NCI-H748 (cell line): ENCODE measurements at regions not wholly inside any gene's neighbourhood (a gene's known extent, or its start where the extent isn't known, plus 50 kb on each side); places are given as distances from the start of the nearest gene placed in this dataset.

Experiments
- DNase-seq: peaks from one replicate; lab custom pipeline; 2025; ENCODE audit not compliant: unreplicated experiment; lab: John Stamatoyannopoulos, UW

DNA sequence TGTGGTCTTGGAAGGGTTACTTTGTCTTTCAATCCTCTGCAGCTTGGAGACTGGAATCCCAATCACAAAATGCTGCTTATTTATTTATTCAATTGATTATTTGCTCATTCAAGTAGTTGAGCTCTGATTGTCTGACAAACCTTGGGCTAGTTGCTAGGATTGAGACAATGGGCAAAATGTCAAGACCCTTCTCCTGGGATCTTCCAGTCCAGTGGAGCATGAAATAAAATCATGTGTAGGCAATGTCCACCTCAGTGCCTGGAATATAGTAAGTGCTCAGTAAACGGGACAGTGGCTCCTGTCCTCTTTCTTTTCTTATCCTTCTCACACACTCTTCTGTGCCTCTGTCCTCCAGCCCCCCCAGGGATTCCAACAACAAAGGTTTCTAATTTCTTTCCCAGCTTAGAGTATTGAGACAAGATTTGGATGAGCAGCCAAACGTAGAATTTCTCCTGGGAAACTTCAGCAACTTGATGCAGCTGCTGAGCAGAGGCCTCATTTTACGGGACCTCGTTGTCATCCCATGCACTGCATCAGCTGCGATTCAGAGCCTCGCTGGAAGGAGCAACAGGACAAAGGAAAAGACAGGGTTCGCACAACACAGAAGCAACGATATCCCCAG, 545.0 kb downstream of the SOX11 start:
- DNase-seq = no peak

DNA sequence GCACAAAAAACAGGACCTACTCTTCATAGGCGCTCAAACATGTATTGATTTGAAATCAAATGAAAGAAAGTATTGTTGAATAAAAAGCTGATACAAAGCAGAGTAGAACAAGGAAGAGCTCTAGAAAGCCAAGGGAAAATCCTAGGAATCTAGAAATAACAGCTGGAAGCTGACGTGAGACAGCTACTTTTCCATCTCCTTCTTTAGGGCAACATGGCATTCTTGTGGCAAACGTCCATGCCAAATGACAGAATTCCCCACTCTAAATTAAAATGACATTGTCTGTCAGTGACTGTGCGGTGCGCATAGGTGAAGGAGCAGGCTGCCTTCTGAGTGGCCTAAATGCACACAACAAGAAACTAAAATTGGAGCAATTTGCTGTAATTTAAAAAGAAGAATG, 557.4 kb downstream of the SOX11 start:
- DNase-seq = no peak

DNA sequence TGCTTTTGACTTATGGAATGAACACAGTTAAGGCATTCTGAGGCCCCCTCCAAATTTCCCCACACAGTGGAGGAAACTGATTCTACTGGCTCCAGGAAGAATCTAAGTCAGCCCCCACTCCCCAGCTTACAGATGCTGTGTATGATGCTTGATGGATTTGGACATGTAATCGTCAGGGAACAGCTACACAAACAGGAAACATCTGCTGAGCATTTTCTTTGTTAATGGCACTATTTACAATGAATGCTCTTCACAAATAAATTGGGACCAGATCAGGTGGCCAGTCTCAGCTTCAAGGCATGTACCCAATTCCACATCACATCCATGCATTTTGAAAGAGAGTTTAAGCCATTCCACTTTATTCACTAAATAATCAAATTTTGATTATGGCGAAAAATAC, 562.3 kb downstream of the SOX11 start:
- peak; percentile 93 for DNase-seq

DNA sequence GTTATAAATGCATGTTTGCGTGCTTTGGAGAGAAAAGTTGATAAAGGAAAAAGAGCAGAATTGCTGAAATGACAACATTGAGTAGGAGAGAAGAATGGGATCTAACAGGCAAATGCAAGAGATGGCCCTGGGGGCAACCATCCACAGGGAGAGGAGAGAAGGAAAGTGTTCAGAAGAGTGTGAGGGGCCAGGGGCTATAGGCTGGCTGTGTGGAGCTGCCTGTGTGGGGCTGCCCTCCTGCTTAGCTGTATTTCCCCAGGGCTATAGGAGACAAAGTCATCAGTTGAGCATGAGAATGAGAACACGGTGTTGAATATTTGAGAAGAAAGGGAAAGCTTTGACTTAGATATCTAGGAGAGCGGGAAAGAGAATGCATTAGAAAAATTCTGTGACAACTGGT, 572.0 kb downstream of the SOX11 start:
- DNase-seq = no peak

DNA sequence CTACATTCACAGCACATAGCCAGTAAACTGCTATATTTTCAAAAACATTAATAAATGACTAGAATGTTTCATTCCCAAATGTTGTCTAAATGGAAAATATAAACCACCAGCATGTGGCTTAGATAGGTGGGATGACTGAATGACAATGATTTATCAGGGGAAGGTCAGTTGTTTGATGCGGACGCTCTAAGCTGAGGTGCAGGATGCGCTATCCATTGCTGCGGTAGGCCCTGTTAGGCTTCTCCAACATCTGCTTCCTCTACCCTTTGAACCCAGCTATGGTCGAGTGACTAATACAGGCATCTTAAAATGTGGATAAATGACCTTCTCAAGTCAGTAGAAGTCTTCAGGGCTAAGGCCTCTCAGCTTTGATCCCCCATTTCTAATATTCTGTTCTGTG, 584.2 kb downstream of the CMPK2 start:
- no peak for DNase-seq

DNA sequence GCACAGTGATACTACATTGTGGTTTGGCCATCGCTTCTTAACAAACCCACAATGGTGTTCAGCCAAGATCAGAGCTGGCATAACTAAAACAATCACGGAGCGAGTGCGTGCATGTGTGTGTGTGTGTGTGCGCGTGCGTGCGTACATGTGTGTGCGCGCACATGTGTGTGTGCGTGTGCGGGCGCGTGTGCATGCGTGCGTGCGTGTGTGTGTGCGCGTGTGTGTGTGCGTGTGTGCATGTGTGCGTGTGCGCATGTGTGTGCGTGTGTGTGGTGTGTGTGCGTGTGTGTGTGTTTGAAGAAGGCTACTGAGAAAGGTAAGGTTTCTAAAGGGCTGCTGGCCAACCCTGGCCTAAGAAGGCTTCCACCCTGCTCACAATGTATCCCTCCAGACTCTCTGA, 582.4 kb downstream of the CMPK2 start:
- DNase-seq = no peak

DNA sequence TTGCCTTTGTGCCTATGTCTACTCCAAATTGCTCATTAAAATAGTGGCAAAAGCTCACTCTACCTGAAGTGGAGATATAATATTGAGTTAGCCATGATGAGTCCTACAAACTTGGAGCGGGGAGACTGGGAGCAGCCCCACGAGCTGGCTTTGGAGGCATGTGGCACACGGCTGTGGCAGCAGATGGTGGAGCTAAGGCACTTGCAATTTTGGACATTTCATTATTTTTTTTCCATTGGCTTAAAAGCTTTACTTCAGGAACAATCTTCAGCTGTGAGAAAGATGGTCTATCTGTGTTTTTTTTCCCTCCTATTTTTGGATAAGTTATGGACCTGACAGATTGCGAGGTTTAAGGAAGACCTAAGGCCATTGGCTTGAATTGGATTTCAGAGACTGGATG, 578.3 kb downstream of the CMPK2 start:
- DNase-seq = no peak

DNA sequence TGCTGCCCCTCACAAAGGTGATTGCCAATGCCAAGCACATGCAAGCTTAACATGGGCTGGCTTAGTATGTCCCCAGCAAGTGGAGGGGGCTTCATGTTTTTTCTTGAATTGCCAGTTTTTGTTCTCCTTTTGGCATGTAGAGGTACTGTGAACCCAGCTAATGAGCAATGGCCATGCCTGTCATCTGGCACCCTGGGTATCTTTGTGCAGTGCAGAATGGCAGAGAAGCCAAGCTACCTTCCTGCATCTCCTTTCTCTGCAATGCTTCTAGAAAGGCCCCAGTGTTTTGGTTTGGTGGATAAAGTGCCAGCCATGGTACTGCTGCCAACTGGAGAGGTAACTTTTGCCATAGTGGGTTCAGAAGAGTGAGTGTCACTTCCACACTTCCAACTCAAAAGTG, 576.9 kb downstream of the CMPK2 start:
- DNase-seq = no peak

DNA sequence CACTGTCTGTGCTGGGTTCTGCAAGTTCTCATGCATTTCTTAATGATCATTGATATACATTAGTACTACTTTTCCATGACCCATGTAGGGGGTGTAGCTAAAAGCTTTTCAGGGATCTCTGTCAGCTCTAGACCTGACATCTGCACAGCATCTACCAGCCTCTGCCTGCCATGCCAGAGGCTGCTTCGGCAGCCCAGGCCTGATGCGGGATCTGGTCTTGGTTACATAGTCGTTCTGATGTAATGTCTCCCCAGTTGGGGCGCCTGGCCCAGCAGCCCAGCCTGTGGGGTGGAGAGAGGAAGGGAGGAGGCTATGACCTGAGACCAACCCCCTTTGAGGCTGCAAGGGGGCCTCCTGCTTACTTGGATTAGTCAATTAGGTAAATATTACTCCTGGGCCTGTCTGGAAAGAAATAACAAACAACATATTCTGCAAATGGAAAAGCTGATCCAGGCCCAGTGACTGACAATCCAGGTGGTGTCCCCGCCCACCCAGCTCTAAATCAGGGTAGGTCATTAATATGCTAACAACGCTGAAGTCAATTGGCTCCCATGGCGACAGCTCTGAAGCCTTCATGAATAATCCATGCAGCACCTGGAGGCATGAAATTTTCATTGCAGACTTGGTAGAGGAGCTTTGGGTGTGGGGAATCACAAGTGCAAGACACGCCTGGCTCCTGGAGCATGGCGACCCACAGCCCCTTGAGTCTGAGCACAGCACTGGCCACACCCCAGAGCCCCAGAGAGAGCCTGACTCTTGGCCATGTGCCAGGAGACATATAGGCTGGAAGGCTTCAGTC, 575.3 kb downstream of the CMPK2 start:
- DNase-seq = peak; percentile 94

DNA sequence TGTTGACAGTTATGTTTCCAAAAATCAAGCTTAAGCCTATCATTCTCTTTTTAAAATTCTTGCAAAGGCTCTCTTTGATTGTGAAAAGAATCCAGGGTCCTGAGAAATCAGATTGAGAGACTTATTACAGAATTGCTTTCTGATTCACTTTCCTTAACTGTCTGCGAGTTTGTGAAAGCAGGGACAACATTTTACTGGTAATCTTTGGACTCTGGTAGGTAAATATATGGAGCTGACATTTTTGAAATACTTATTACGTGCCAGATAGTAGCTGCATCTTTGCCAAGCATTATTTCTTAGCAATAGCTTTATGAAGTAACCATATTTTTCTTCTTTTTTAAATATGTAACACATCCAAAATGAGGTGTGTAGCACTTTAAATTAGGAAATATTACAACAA, 570.9 kb downstream of the CMPK2 start:
- no peak for DNase-seq

DNA sequence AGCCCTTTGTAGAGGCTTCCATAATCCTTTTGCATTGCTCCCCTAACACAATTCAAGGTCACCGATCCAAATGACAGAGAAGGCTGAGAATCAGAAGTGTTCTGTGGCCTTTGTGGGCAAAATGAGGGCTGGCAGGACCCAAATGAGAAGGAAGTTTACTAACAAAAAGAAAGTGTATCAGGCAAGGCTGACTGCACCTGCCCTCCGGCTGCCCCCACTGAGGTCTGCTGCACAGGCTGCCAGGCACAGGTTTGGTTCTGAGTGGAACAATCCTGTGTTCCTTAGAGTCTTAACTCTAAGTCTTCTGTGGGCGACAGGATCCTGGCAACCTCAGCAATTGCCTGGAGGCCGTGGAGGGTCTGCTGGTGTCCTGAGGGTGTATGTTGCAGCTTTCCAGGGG, 568.5 kb downstream of the CMPK2 start:
- no peak for DNase-seq

DNA sequence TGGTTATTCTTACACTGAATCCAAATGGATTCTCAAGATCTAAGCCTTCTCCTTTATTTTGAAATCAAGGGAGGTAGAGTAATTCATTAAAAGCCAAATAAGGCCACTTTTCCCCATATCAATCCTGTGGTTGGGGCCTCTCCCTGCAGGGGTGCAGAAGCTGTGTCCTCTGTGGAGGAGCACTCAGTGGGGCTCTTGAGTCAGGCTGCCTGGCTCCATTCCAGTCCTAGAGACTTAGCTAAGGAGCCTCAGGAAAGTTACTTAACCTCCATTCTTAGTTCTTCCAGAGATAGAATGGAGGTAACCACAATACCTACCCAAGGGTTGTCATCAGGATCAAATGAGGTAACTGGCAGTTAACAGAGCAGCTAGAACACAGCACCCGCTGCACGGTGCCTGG, 564.3 kb downstream of the CMPK2 start:
- DNase-seq = no peak

DNA sequence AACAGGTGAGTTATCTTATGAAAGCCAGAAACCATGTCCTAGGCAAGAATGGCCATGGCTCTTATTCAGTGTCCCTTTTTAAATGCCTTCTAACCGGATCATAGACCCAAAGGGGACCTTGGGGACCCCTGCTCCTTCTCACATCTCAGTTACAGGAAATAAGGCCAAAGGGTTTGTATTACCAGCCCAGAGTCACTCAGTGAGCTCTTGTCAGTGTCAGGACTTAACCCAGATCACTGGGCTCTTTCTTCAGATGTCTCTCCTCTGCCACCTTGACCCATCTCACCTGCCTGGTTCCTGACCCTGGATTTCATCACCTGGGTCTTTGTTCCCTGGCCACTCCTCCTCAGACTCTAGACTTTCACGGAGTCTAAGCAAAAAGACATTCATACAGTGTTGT, 556.7 kb downstream of the CMPK2 start:
- DNase-seq = no peak

DNA sequence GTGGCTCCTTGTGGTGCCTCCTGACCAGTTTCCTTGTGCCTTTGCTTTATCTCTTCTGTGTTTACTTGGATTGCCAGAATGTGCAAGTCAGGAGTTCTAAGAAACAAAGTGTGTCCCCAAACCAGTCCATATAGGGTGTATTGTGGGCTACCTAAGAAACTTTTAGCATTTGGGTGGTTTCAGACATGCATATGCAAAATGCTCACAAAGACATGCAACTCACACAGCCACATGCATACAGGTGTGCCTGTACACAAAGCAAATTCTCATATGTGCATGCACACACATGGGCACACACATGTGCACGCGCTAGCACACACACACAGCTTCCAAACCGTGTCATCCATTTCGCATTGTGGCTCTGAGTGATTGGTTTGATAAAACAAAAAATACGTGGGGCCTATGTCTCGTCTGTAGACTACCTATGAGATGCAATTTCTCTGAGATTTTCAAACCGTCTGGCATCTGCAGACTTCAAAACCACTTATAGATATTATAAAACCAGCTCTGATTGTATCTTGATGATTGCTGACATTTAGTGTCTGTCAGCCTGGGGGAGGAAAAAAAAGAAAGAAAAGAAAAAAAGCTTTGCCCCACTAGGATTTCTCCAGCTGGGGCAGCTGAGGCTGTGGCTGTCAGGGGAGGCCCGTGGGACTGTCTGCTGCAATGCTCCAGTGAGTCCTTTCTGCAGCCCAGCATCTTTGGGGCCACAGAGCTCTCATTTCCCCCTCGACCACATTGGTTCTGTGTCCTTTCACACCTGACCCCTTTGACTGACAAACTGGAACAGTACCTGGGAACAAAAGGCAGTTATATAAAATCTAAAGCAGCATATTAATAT, 556.1 kb downstream of the CMPK2 start:
- no peak for DNase-seq

DNA sequence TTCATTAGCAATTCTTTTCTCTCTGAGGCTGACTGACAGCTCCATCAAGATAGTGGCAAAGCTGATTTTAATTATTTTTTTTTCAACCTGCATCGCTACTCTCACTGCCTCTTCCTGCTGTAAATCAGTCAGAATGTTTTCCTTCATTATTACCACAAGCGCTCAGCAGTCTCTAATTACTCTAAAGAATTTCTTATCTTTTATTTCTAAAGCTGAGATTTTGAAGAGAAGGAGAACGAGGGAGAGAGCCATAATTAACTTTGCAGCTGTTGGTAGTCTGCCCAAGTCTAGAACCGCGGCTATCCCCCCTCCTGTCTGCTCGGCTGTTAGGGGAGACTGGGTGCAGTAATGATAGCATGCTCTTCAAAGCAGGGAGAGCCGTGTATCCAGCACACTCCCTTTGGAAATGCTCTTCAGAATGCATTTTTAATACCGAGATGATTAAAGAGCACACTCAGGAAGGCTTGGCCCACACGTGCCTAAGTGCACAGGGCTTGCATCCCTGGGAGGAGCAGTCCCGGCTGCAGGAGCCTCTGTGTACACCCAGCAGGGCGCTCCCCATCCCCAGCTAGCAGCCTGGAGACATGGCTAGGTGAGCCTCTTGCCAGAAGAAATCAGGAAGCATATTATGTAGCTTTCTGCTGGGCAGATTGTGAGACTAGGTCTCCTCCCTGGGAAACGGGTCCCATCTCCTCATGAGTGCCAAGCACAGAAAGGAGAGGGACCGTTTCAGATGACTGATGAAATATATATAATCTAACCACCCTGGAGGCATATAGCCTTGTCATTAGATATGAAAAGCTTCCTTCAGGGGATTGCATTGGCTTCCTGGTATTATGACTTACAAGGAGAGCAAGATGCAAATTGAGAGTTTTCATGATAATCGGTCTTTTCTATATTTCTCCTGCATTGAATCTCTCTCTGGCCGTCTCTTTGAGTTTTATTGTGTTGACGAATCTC, 555.2 kb downstream of the CMPK2 start:
- peak; percentile 16 for DNase-seq

DNA sequence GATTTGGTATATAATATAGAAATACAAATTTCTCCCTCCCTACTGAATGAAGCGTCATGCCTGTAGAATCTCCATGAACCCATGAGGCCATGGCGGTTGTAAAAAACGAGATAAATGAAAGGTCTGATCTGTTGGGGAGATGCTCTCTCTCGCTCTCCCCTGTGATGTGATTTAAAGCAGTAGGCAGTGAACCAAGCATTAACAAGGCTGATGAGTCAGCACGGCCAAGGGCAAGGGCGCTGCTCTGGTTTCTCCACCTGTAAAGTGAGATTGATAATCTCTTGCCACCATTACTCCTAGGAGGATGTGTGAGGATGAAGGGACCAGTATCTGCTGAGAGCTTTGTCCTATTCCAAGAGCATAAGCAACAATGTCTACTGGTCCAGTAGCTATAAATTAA, 553.3 kb downstream of the CMPK2 start:
- DNase-seq = no peak

DNA sequence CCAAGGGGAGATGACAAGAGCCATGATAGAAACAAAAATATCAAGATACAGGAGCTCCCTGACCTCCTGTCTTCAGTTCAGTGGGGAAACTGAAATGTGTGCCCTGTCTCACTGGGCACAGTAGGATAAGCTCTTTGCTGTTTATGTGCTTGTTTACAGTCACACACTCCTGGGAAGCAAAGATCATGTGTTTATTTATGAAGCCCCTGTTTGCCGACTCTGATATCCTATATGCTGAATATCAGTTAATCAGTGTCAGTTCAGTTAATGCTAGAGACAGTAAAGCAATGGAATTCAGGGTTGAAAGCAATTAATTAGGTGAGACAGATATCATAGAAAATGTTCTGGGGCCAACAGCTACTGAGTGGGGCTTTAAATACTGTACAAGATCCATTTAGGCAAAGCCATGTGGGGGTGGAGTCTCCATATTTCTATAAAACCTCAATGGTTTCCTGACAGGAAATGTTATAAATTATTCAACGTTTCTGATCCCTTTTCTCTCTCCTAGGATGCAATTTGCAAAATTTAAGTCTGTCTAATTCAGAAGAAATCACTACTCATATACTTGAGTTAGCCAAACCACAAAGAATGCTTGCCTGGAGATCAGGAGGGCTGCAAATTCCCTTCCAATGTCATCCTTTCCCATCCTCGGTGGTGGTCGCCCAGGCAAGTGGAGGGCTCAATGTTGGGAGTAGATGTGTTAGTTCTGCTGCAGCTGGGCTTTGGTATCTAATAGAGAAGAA, 551.3 kb downstream of the CMPK2 start:
- DNase-seq = no peak

DNA sequence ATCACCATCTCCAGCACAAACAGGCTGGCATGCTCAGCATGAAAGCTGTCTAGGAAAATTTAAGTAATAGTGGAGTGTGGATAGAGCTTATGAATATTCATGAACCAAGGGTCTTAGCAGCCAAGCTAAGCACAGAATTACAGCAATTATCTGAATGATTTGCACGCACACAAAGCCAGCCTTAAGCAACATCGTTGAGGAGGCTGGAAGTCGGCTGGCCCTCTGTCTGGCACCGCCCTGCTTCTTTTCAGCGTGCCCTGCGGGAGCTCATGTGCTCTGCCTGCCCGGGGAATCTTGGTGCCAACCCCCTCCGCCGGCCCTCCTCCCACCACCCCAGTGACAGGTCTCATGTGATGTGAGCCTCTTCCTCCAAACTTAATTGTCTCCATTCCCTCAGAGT, 540.1 kb downstream of the CMPK2 start:
- DNase-seq = peak; percentile 47

DNA sequence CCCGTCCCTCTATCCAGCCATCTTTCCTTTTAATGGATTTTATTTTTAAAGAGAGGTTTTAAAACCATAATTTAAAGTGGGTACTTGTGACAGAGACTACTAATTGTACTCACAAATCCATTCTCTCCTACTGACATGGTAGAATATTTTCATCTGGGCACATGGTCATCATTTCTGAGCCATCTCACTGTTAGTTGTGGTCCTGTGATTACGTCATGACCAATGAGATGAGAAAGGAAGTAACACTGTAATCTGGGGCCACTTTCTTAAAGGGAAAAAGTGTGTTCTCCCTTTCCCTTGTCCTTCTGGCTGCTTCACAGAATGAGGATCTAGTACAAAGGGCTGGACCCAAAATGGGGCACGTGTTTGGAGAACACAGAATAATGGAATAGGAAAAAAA, 538.7 kb downstream of the CMPK2 start:
- DNase-seq = no peak

DNA sequence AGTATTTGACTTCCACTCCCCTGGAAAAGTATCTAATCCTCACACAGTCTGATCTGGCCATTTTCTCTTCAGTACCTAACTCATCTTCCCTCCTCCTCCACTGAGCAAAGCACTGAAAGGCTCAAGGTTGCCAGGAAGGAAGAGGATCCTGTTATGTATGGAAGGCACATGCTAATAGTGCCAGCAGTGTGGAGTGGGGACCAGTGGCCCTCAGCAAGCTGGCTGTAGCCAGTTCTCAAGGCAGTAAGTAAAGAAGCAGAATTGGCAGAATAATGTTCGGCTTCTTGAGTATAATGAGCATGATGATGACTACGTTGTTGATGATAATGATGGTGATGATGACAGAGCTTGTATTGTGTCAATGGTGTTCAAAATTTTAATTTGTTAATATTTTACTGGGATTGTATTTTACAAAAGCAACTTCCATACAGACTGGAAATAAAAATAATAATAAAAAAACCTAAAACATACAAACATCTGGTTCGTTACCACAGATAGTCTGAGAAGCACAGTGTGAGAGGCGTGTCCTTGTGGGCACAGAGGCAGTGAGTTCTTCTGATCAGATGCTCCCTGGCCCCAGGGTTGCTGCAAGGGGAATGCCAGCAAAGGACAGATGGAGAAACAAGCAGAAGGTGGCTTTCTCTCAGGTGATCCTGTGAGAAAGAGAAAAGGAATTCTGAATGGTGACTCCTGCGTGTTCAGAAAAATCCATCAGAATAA, 528.8 kb downstream of the CMPK2 start:
- no peak for DNase-seq
